GM13976 (cell line): ENCODE measurements at regions not wholly inside any gene's neighbourhood (a gene's known extent, or its start where the extent isn't known, plus 50 kb on each side); places are given as distances from the start of the nearest gene placed in this dataset.

Experiments used
- DNase-seq: peaks from one replicate; pipeline ENCODE4 v3.0.0; 2012; ENCODE audit warnings: low spot score
- CTCF ChIP-seq: IDR thresholded peaks from 2 replicates; pipeline ENCODE4 v1.5.1; 2012; ENCODE audit warnings: borderline replicate concordance, mild to moderate bottlenecking; ENCODE audit not compliant: insufficient read depth; ENCODE audit errors: extremely low read depth, missing control alignments, control extremely low read depth
- in situ Hi-C: fragments of 300-500 bp; cut with MboI; formaldehyde crosslinking; loops from one replicate; pipeline ENCODE4 v1.12.0; 2022; ENCODE audit warnings: low sequenced_read_pairs, mixed read lengths, inconsistent platforms; ENCODE audit not compliant: unreplicated experiment

- TF ChIP-seq CTCF = no peak
- no peak for DNase-seq
- in situ Hi-C loops = no loop called here
Observed at GRCh38 chr17:33661975-33662374, 368.9 kb upstream of the ASIC2 start.

- in situ Hi-C loops = no loop called here
- DNase-seq = no peak
- TF ChIP-seq CTCF = no peak
Observed at GRCh38 chr17:33664116-33664840, 371.2 kb upstream of the ASIC2 start.

- no peak for DNase-seq
- no peak for TF ChIP-seq CTCF
- in situ Hi-C loops = no loop called here
Observed at GRCh38 chr17:33667052-33667509, 374.0 kb upstream of the ASIC2 start.

GRCh38 chr17:33667671-33668070 lies 374.6 kb upstream of the ASIC2 start:
- in situ Hi-C loops = no loop called here
- no peak for DNase-seq
- TF ChIP-seq CTCF = no peak

- in situ Hi-C loops = no loop called here
- no peak for DNase-seq
Observed at GRCh38 chr17:33668516-33668915, 375.4 kb upstream of the ASIC2 start.

GRCh38 chr17:33671491-33671890 lies 378.4 kb upstream of the ASIC2 start:
- TF ChIP-seq CTCF = no peak
- DNase-seq = no peak
- in situ Hi-C loops = no loop called here

More at GRCh38 chr17:33668516-33668915, 375.4 kb upstream of the ASIC2 start:
- no peak for TF ChIP-seq CTCF
